Trophoblast cell (in vitro differentiated cells and primary cell): ENCODE measurements at regions not wholly inside any gene's neighbourhood (a gene's known extent, or its start where the extent isn't known, plus 50 kb on each side); places are given as distances from the start of the nearest gene placed in this dataset.

Experiments
- DNase-seq, 2 donors: peaks; one replicate each; pipeline ENCODE4 v3.0.0-alpha.2; 2016
- H2AFZ ChIP-seq: 2 replicates; pipeline ENCODE4 v1.6.1; 2013; ENCODE audit warnings: low read length, moderate library complexity, mild to moderate bottlenecking; ENCODE audit not compliant: insufficient read depth, poor library complexity
- H2AK5ac ChIP-seq: 2 replicates; pipeline ENCODE4 v1.6.1; 2013; ENCODE audit warnings: mild to moderate bottlenecking, low read length
- H2BK120ac ChIP-seq: 2 replicates; pipeline ENCODE4 v1.6.1; 2013; ENCODE audit warnings: low read length, mild to moderate bottlenecking, moderate library complexity; ENCODE audit not compliant: insufficient read depth, poor library complexity
- H2BK12ac ChIP-seq: 2 replicates; pipeline ENCODE4 v1.6.1; 2013; ENCODE audit warnings: mild to moderate bottlenecking, low read length, moderate library complexity
- H2BK5ac ChIP-seq: 2 replicates; pipeline ENCODE4 v1.6.1; 2013; ENCODE audit warnings: low read length, low read depth, moderate library complexity, mild to moderate bottlenecking; ENCODE audit not compliant: poor library complexity
- H3K14ac ChIP-seq: 2 replicates; pipeline ENCODE4 v1.6.1; 2013; ENCODE audit warnings: mild to moderate bottlenecking, low read length
- H3K18ac ChIP-seq: 2 replicates; pipeline ENCODE4 v1.6.1; 2013; ENCODE audit warnings: mild to moderate bottlenecking, low read length
- H3K23ac ChIP-seq: 2 replicates; pipeline ENCODE4 v1.6.1; 2013; ENCODE audit warnings: low read length
- H3K27ac ChIP-seq: 2 replicates; pipeline ENCODE4 v1.5.1; 2013; ENCODE audit warnings: low read depth, mild to moderate bottlenecking, inconsistent platforms, low read length, moderate library complexity
- H3K27me3 ChIP-seq: 2 replicates; pipeline ENCODE4 v1.6.1; 2013; ENCODE audit warnings: inconsistent platforms, mild to moderate bottlenecking, low read length, moderate library complexity; ENCODE audit not compliant: insufficient read depth
- H3K36me3 ChIP-seq, 2 experiments: 1 replicate in 1 of 2; 2 replicates in 1 of 2; pipeline ENCODE4 v1.6.1; 2013; ENCODE audit warnings: low read length in 2 of 2, mild to moderate bottlenecking in 2 of 2, moderate library complexity in 1 of 2; ENCODE audit not compliant: insufficient read depth in 2 of 2, control insufficient read depth in 1 of 2
- H3K4ac ChIP-seq: 2 replicates; pipeline ENCODE4 v1.6.1; 2013; ENCODE audit warnings: low read depth, mild to moderate bottlenecking, low read length, moderate library complexity
- H3K4me1 ChIP-seq, 2 experiments: 1 replicate in 1 of 2; 2 replicates in 1 of 2; pipeline ENCODE4 v1.6.1; 2013; ENCODE audit warnings: low read length in 2 of 2, mild to moderate bottlenecking in 2 of 2, moderate library complexity in 1 of 2; ENCODE audit not compliant: insufficient read depth in 2 of 2, control insufficient read depth in 1 of 2
- H3K4me2 ChIP-seq: 2 replicates; pipeline ENCODE4 v1.6.1; 2013; ENCODE audit warnings: inconsistent platforms, mild to moderate bottlenecking, low read length, moderate library complexity
- H3K4me3 ChIP-seq: 2 replicates; pipeline ENCODE4 v1.5.1; 2013; ENCODE audit warnings: mild to moderate bottlenecking, low read depth, low read length, inconsistent platforms
- H3K79me1 ChIP-seq: one replicate; pipeline ENCODE4 v1.6.1; 2013; ENCODE audit warnings: low read length
- H3K79me2 ChIP-seq: 2 replicates; pipeline ENCODE4 v1.6.1; 2013; ENCODE audit warnings: low read length, mild to moderate bottlenecking; ENCODE audit not compliant: control insufficient read depth, insufficient read depth, poor library complexity
- H3K9ac ChIP-seq: 2 replicates; pipeline ENCODE4 v1.6.1; 2013; ENCODE audit warnings: mild to moderate bottlenecking, low read length
- H3K9me3 ChIP-seq: 2 replicates; pipeline ENCODE4 v1.6.1; 2013; ENCODE audit warnings: low read depth, mild to moderate bottlenecking, control low read depth, inconsistent platforms, low read length; ENCODE audit not compliant: insufficient read depth
- H4K12ac ChIP-seq: 2 replicates; pipeline ENCODE4 v1.6.1; 2013; ENCODE audit warnings: low read depth, mild to moderate bottlenecking, low read length, moderate library complexity
- H4K8ac ChIP-seq: 2 replicates; pipeline ENCODE4 v1.6.1; 2013; ENCODE audit warnings: low read depth, mild to moderate bottlenecking, low read length, moderate library complexity
- H4K91ac ChIP-seq: one replicate; pipeline ENCODE4 v1.6.1; 2013; ENCODE audit warnings: low read depth, mild to moderate bottlenecking, low read length, moderate library complexity
- WGBS: extraction: QIAGEN DNeasy Blood & Tissue Kit; methylation state at CpG from one replicate; pipeline ENCODE4 v1.1.7; 2013; ENCODE audit warnings: missing lambda C conversion rate; ENCODE audit not compliant: insufficient read length, insufficient coverage; ENCODE audit errors: extremely low coverage; 5-methylcytosine and 5-hydroxymethylcytosine counted together

DNA sequence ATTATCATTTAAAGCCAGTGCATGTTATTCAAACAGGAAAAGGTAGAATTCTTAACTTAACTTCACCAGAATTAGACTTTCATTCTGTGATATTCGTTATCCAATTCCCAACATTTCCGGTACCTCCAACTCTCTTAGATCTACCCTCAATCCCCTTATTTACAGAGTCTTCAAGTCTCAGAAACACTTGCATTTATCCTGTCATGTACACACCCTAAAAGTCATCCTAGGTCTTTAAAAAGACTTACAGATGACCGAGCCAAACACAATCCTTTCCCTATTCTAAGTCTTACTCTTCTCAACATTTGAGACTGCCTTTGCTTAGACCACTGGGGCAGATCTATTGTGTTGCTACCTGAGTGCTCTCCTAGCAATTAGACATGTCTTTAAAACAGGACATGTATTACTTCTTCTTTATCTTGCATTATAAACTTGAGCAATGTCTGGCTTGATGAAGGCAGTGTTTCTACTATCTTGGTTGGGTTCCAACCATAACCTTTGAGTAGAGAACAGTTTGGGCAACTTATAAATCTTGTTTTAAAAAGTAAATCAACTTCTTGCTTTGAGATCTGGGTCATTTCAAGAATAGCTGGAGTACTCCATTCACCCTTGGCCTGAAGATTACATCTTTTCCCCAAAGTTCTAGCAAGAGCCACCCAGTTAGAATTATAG is 140.6 kb upstream of the PLEKHG7 start:
- Histone ChIP-seq H3K4me2 (no peak overlapping the region), H3K36me3 (no peaks in the 10 kb centered on the region), H3K23ac (no peak overlapping the region), H3K14ac (no peak overlapping the region), H3K79me2 (no peaks in the 10 kb centered on the region), H3K4ac (no peak overlapping the region), H3K4me3 (no peak overlapping the region), H3K27ac (no peak overlapping the region), H2BK120ac (no peak overlapping the region), H4K8ac (no peak overlapping the region), H2BK12ac (no peak overlapping the region), H2AFZ (no peak overlapping the region), H3K79me1 (no peaks in the 10 kb centered on the region), H4K12ac (no peak overlapping the region), H3K4me1 (no peaks in the 10 kb centered on the region), H3K9ac (no peak overlapping the region), H2BK5ac (no peak overlapping the region), H4K91ac (no peak overlapping the region), H3K9me3 (no peaks in the 10 kb centered on the region), H3K27me3 (no peaks in the 10 kb centered on the region), H3K18ac (no peak overlapping the region), H2AK5ac (no peak overlapping the region)
- whole genome bisulfite sequencing: no CpG with 5 or more reads among the region's 3 CpGs
- DNase-seq: no peak

DNA sequence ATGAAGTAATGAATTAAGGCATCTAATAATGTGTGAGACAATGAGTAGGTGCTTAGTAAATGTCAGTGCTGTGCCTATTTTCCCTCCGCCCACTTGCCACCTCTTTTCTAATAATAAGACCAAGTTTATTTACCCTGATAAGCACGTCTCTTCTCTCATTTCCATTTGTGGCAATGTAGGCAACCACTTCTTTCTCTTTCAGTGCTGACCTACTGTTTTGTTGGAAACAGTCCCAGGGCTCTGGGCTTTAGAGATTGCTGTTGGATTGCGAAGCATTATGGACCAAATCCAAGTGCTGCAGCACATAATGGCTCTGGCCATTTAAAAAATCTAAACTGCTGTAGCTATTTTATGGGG is 141.3 kb upstream of the PLEKHG7 start:
- H4K8ac ChIP-seq: no peak overlapping the region

DNA sequence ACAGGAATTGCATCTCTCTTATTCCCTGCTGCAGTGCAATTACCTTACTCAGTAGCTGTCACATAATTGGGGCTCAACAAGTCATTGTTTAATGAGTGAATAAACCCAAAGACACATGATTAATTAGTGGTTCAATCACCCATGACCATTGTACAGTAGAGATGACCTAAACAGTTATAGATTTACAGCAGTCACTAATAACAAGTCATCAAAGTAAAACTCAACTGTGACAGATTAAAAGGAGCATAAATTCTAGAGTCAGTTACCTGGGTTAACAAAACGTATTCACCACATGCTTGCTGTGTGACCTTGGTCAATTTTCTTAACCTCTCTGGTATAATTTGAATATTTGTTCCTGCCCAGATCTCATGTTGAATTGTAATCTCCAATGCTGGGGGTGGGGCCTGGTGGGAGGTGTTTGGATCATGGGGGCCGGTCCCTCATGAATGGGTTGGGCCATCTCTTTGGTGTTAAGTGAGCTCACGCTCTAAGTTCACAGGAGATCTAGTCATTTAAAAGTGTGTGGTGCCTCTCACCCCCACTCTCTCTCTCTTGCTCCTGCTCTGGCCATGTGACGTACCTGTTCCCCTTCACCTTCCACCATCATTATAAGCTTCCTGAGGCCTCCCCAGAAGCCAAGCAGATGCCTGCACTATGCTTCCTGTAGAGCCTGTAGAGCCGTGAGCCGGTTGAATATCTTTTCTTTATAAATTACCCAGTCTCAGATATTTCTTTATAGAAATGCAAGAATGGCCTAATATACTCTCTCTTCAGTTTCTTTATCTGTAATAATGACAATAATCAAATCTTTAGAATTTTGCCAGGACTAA is 141.9 kb upstream of the PLEKHG7 start:
- H3K4ac ChIP-seq: no peak overlapping the region
- no peak overlapping the region for H2AFZ ChIP-seq
- H3K79me1 ChIP-seq: no peaks in the 10 kb centered on the region
- H3K4me1 ChIP-seq: no peaks in the 10 kb centered on the region
- no peak overlapping the region for H3K4me3 ChIP-seq
- no peaks in the 10 kb centered on the region for H3K79me2 ChIP-seq
- H2BK12ac ChIP-seq: no peak overlapping the region
- H4K8ac ChIP-seq: no peak overlapping the region
- H3K18ac ChIP-seq: no peak overlapping the region
- no peak overlapping the region for H4K12ac ChIP-seq
- no peak overlapping the region for H3K14ac ChIP-seq
- no peak overlapping the region for H2BK120ac ChIP-seq
- no peak overlapping the region for H3K27ac ChIP-seq
- H4K91ac ChIP-seq: no peak overlapping the region
- H3K4me2 ChIP-seq: no peak overlapping the region
- H3K36me3 ChIP-seq: no peaks in the 10 kb centered on the region
- no peaks in the 10 kb centered on the region for H3K27me3 ChIP-seq
- H3K9me3 ChIP-seq: no peaks in the 10 kb centered on the region
- no peak overlapping the region for H2AK5ac ChIP-seq
- no peak overlapping the region for H3K23ac ChIP-seq
- no CpG with 5 or more reads among the region's 6 CpGs for WGBS
- no peak overlapping the region for H2BK5ac ChIP-seq
- DNase-seq: no peak
- H3K9ac ChIP-seq: no peak overlapping the region

More for the DNA sequence above, 141.3 kb upstream of the PLEKHG7 start:
- no peaks in the 10 kb centered on the region for H3K27me3 ChIP-seq
- H2BK12ac ChIP-seq: no peak overlapping the region
- H3K4me1 ChIP-seq: no peaks in the 10 kb centered on the region
- H4K91ac ChIP-seq: no peak overlapping the region
- no peak overlapping the region for H2BK120ac ChIP-seq
- H3K4me2 ChIP-seq: no peak overlapping the region
- H2AFZ ChIP-seq: no peak overlapping the region
- H3K27ac ChIP-seq: no peak overlapping the region
- no peak for DNase-seq
- no peak overlapping the region for H3K18ac ChIP-seq
- no peak overlapping the region for H2AK5ac ChIP-seq
- no peak overlapping the region for H3K23ac ChIP-seq
- no peaks in the 10 kb centered on the region for H3K79me1 ChIP-seq
- no peak overlapping the region for H4K12ac ChIP-seq
- no peaks in the 10 kb centered on the region for H3K36me3 ChIP-seq
- no peak overlapping the region for H3K4ac ChIP-seq
- no peak overlapping the region for H3K14ac ChIP-seq
- no CpG with 5 or more reads among the region's 3 CpGs for WGBS
- H2BK5ac ChIP-seq: no peak overlapping the region
- no peak overlapping the region for H3K9ac ChIP-seq
- no peaks in the 10 kb centered on the region for H3K9me3 ChIP-seq
- no peaks in the 10 kb centered on the region for H3K79me2 ChIP-seq
- no peak overlapping the region for H3K4me3 ChIP-seq

DNA sequence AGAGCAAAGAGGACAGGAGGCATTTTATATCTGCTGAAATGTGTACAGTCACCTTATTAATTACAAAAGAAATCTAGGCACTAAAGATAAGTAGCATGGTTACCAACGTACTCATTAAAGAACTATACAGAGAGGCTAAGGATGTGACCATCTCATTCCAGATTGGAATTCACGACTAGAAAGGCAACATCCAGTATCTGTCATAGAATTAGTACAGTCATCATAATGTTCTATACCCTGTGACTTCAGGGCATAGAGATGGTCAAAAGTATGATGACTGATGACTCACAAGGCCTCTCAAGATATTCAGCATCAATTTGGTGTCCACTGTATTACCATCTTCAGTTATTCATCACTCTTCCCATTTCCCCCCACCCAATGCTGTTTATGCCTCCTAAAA is 144.0 kb upstream of the PLEKHG7 start:
- Histone ChIP-seq H4K91ac (no peak overlapping the region), H3K4ac (no peak overlapping the region), H4K8ac (no peak overlapping the region), H3K9me3 (no peaks in the 10 kb centered on the region), H3K27ac (no peak overlapping the region), H2BK5ac (no peak overlapping the region), H2BK12ac (no peak overlapping the region), H3K79me2 (no peaks in the 10 kb centered on the region), H3K9ac (no peak overlapping the region), H2AFZ (no peak overlapping the region), H3K14ac (no peak overlapping the region), H3K23ac (no peak overlapping the region), H4K12ac (no peak overlapping the region), H3K4me3 (no peak overlapping the region), H2BK120ac (no peak overlapping the region), H2AK5ac (no peak overlapping the region), H3K27me3 (no peaks in the 10 kb centered on the region), H3K79me1 (peaks cover 3% of the 10 kb centered on the region), H3K4me2 (no peak overlapping the region), H3K36me3 (no peaks in the 10 kb centered on the region), H3K18ac (no peak overlapping the region), H3K4me1 (no peaks in the 10 kb centered on the region)
- WGBS: no CpG with 5 or more reads among the region's 2 CpGs
- DNase-seq: peak in 1 of 2 donors; percentile 23
